Glomerular visceral epithelial cell (primary cell): ENCODE measurements at regions not wholly inside any gene's neighbourhood (a gene's known extent, or its start where the extent isn't known, plus 50 kb on each side); places are given as distances from the start of the nearest gene placed in this dataset.
"Not testable (repeated sequence)": the region's sequence is repeated elsewhere in the genome, so short reads cannot be mapped to it uniquely, and the experiment has no call there.

Source experiments
- DNase-seq: peaks from one replicate; pipeline ENCODE4 v3.0.0-alpha.2; 2016; ENCODE audit errors: extremely low spot score

GRCh38 chr3:16769525-16769924 lies 115.2 kb upstream of the PLCL2 start:
- DNase-seq = no peak

- DNase-seq = peak; percentile 17
Measured at GRCh38 chr3:16770021-16770420, 114.7 kb upstream of the PLCL2 start.

DNA sequence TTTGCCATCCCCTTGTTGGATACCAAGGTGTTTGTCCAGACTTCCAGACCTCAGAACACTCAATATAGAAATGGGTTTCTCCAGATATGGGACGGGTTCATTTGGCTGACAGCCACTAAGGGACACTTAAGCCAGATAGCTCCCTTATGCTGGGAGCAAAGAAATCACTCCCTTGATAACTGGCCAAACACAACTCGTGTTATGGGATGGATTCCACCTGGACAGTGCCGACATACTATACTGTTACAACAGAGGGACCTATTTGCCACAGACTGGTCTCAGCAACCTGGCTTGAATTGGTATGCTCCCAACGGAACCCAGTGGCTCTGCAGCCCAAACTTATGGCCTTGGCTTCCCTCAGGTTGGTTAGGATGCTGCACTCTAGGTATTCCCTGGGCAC lies 114.0 kb upstream of the PLCL2 start:
- no peak for DNase-seq

GRCh38 chr3:16773594-16773993 lies 111.2 kb upstream of the PLCL2 start:
- not testable (repeated sequence) for DNase-seq

DNA sequence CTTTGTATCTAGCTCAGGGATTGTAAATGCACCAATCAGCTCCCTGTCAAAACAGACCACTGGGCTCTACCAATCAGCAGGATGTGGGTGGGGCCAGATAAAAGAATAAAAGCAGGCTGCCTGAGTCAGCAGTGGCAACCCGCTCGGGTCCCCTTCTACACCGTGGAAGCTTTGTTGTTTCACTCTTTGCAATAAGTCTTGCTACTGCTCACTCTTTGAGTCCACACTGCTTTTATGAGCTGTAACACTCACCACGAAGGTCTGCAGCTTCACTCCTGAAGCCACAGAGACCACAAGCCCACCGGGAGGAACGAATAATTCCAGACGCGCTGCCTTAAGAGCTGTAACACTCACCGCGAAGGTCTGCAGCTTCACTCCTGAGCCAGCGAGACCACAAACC lies 110.2 kb upstream of the PLCL2 start:
- DNase-seq = not testable (repeated sequence)

DNA sequence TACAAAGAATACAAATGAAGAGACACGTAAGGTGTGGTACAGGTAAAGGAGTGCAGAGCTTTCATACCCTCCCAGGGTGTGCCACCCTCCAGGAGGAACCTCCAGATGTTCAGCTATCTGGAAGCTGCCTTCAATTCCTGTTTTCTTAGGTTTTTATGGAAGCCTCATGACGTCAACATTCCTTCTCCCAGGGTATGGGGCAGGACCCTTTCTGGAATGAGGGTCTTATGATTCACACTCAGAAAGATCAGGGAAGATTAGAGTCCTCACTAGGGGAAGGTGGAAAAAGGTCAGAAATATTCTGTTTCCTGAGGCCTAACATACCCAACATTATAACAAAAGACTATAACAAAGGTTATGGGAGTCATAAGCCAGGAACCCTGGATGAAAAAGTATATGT lies 99.8 kb upstream of the PLCL2 start:
- no peak for DNase-seq

- no peak for DNase-seq
Measured at GRCh38 chr3:16785465-16785864, 99.3 kb upstream of the PLCL2 start.

GRCh38 chr3:16788440-16789056 lies 96.2 kb upstream of the PLCL2 start:
- DNase-seq = no peak

DNA sequence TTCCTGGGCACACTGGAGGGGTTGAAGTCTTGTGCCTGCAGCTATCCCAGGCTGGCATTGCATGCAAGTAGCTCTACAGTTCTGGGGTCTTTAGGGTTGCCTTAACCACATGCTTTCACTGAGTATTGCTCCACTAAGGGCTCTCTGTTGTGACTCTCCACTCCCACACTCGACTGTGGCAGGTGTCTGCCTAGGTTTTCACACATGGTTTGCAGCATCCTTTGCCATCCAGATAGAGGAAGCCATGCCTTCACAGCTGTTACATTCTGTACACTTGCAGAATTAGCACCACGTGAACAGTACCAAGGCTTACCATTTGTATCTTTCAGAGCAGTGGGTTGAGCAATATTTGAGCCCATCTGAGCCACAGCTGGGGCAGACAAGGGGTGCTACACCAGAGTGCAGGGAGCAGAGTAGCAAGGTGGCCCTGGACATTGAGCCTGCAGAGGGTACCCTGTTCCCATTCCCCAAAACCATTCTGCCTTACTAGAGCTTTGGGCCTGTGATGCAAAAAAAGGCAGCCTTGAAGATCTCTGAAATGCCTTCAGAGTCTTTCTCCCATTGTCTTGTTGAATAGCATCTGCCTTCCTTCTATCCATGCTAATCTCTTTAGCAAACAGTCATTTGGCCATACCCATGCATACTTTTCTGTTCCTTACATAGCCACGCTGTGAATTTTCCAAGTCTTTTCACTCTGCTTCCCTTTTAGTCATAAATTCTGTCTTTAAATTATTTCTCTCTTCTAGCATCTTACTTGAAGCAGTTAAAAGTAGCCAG lies 95.2 kb upstream of the PLCL2 start:
- no peak for DNase-seq

GRCh38 chr3:16790432-16791400 lies 94.0 kb upstream of the PLCL2 start:
- DNase-seq = no peak

- no peak for DNase-seq
Measured at GRCh38 chr3:16793321-16793720, 91.4 kb upstream of the PLCL2 start.

DNA sequence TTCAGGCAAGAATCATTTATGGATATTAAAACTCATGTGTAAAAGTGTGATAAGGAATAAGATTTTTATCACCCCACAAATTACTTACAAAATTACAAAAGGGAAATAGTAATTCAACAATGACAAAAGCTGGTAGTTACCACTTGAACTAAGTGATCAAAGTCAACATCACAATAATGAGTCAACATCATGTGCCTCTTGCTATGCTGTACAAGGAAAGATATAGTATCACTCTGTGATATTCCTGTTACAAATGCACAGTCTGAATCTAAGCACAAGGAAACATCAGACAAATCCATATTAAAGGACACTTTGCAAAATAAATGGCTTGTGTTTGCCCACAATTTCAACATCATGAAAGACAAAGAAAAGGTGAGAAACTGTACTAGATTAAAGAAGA lies 90.5 kb upstream of the PLCL2 start:
- no peak for DNase-seq

- no peak for DNase-seq
Measured at GRCh38 chr3:16795581-16795980, 89.2 kb upstream of the PLCL2 start.

DNA sequence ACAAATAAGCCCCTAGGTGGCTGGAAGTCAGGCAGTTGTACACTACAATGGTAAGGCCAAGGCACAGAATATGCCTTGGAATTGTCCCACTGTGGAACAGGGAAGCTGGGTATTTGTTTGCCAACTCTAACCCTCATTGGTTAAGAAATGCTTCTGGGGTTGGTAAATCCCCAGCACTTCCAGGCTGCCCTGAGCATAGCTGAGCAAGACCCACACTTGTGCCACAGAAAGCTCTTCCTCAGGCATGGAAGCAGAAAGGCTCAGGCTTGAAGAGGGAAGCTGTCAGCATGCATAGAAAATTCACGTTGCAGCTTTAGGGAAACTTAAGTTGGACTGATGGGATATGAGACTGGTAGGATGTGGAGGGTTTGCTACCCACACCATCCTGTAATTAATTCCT lies 86.9 kb upstream of the PLCL2 start:
- no peak for DNase-seq

DNA sequence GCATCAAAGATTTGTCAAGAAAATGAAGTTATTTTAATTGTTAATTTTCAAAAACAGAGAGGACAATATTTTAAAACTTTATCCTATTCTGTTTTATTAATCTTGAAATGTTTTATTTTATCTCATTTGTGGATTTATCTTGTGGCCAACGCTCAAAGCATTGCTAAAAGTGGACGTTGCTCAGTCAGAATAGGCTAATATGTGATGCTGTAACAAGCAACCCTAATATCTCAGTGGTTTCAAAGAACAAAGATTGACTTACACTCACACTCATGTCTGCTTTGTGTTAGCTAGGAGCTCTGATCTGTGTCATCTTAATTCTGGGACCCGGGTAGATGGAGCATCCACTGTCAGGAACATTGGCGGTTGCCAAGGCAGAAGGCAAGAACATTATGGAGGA lies 86.0 kb upstream of the PLCL2 start:
- DNase-seq = no peak

DNA sequence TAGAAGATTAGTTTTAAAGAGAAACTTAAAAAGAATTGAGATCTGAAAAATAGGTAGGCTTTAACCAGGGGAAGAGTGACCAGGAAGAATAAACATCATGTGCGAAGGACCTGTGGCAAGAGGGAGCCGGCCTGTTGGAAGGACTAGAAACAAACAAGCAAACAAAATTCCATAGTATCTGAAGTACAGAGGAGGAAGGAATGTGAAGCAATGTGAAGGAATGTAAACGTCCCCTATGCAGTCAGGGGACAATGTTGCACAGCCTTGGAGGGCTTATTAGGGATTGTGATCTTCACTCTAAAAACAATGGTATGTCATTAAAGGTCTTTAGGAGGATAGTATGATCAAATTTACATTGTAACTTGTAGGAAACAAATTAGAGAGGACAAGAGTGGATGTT lies 84.4 kb upstream of the PLCL2 start:
- DNase-seq = no peak

- no peak for DNase-seq
Measured at GRCh38 chr3:16801223-16801622, 83.5 kb upstream of the PLCL2 start.

GRCh38 chr3:16801698-16802097 lies 83.1 kb upstream of the PLCL2 start:
- no peak for DNase-seq

DNA sequence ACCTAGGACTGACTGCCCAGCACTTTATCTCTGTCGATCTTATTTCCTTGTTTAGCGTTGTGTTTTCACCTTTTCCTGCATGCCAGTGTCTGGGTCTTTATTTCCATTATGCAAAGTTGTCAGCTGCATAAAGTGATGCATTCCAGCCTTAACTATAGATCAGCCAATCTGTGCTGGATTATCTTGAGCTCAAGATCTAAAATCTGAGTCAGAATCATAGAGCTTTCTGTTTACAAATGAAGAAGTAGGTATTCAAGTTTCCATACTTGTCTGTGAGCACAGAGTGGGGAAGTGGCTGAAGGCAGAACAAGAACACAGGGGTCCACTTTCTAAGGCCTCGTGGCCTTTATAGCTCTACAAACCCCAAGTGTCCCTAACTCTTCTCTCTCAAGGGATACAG lies 82.4 kb upstream of the PLCL2 start:
- DNase-seq = no peak

- no peak for DNase-seq
Measured at GRCh38 chr3:16803019-16803418, 81.7 kb upstream of the PLCL2 start.

DNA sequence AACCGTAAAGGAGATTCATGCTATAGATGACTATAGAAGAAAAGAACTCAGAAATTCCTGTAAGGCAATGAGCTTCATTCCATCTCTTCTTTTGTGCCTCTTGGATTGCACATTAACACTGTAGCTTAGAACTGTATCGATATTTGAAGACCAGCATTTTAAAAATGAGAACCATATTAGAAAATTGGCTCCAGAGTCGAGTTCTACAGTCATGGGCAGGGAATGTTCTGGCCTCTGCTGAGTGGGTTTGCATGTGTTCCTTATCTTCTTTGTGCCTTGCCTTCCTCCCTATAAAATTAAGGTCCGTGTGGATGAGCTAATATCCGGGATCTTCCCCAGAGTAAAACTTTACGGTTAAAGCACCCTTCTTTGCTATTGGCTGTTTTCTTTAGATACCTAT lies 77.4 kb upstream of the PLCL2 start:
- no peak for DNase-seq

DNA sequence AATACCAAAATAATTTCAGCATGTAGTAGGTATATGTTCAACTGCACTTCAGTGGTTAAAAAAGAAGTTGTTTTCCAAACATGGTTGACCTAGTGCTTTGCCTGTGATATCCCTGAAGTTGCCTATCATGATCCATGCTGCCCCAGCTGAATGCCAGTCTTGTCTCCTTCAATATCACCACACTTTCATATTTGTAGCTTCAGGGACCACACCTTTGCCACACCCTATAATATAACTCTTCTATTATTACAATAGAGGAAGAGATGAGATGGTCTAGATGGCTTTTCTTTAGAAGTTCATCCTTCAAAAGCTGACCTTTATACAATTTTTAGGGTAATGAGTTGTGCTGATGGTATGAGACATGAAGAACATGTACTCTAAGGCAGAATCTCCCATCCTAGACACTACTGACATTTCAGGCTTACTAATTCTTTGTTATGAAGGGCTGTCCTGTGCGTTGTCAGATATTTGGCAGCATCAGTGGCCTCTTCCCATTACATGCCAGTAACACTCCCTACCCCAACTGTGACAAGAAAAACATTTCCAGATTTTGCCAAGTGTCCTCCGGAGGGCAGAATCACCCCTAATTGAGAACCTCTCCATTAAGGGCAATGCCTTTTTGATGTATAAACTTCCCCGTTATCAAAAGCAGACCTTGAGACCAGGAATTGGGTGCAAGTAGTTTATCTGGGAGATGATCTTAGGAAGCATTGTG lies 76.2 kb upstream of the PLCL2 start:
- no peak for DNase-seq
